ENCODE measurements at regions not wholly inside any gene's neighbourhood (a gene's known extent, or its start where the extent isn't known, plus 50 kb on each side); places are given as distances from the start of the nearest gene placed in this dataset.

GRCh38 chr17:55655777-55656176, 66.9 kb downstream of the TMEM100 start:
- Histone ChIP-seq H3K36me3 (ENCODE audit: insufficient read depth, low read length) (no peaks in the 10 kb centered on the region), H3K4me1 (ENCODE audit: insufficient read depth, low read length) (no peaks in the 10 kb centered on the region), H3K27ac (ENCODE audit: low read depth, low read length) (no peak overlapping the region), H3K9me3 (ENCODE audit: low read length) (no peaks in the 10 kb centered on the region), H3K4me3 (ENCODE audit: low read length) (no peak overlapping the region), H3K27me3 (ENCODE audit: insufficient read depth, low read length, poor library complexity, severe bottlenecking) (no peaks in the 10 kb centered on the region)
- Mint-ChIP-seq H3K36me3 (no peaks in the 10 kb centered on the region), H3K9me3 (no peaks in the 10 kb centered on the region), H3K27me3 (peaks cover 5 to 6% of the 10 kb centered on the region in 2 donors), H3K4me1 (no peaks in the 10 kb centered on the region), H3K27ac (no peak overlapping the region), H3K4me3 (no peak overlapping the region)
- ChIA-PET CTCF (no interaction called here), POLR2A (no interaction called here)
- DNase-seq, result no peak

GRCh38 chr17:55654821-55655220, 67.8 kb downstream of the TMEM100 start:
- H3K27ac Mint-ChIP-seq, result peak overlapping the region in 1 of 8 donors; percentile 21
- H3K27ac ChIP-seq (ENCODE audit: low read depth, low read length), result no peak overlapping the region
- H3K4me1 ChIP-seq (ENCODE audit: insufficient read depth, low read length), result no peaks in the 10 kb centered on the region
- H3K36me3 ChIP-seq (ENCODE audit: insufficient read depth, low read length), result no peaks in the 10 kb centered on the region
- CTCF ChIA-PET, result no interaction called here
- H3K4me3 Mint-ChIP-seq, result no peak overlapping the region
- H3K27me3 ChIP-seq (ENCODE audit: insufficient read depth, low read length, poor library complexity, severe bottlenecking), result no peaks in the 10 kb centered on the region
- POLR2A ChIA-PET, result no interaction called here
- DNase-seq, result no peak
- H3K9me3 ChIP-seq (ENCODE audit: low read length), result no peaks in the 10 kb centered on the region
- H3K4me3 ChIP-seq (ENCODE audit: low read length), result no peak overlapping the region
- no peaks in the 10 kb centered on the region for H3K36me3 Mint-ChIP-seq
- H3K4me1 Mint-ChIP-seq, result no peaks in the 10 kb centered on the region
- H3K27me3 Mint-ChIP-seq, result peaks cover 6 to 8% of the 10 kb centered on the region in 2 donors
- no peaks in the 10 kb centered on the region for H3K9me3 Mint-ChIP-seq

GRCh38 chr17:55654022-55654421, 68.6 kb downstream of the TMEM100 start:
- POLR2A ChIA-PET, result no interaction called here
- H3K4me3 ChIP-seq (ENCODE audit: low read length), result no peak overlapping the region
- no peak overlapping the region for H3K4me3 Mint-ChIP-seq
- H3K27me3 Mint-ChIP-seq, result peaks cover 8 to 14% of the 10 kb centered on the region in 2 donors
- no peaks in the 10 kb centered on the region for H3K27me3 ChIP-seq (ENCODE audit: insufficient read depth, low read length, poor library complexity, severe bottlenecking)
- H3K36me3 Mint-ChIP-seq, result no peaks in the 10 kb centered on the region
- no peaks in the 10 kb centered on the region for H3K36me3 ChIP-seq (ENCODE audit: insufficient read depth, low read length)
- CTCF ChIA-PET, result no interaction called here
- no peaks in the 10 kb centered on the region for H3K9me3 ChIP-seq (ENCODE audit: low read length)
- no peak overlapping the region for H3K27ac Mint-ChIP-seq
- no peaks in the 10 kb centered on the region for H3K4me1 ChIP-seq (ENCODE audit: insufficient read depth, low read length)
- H3K4me1 Mint-ChIP-seq, result no peaks in the 10 kb centered on the region
- no peaks in the 10 kb centered on the region for H3K9me3 Mint-ChIP-seq
- no peak for DNase-seq
- H3K27ac ChIP-seq (ENCODE audit: low read depth, low read length), result no peak overlapping the region

GRCh38 chr17:55652825-55653224, 69.8 kb downstream of the TMEM100 start:
- Mint-ChIP-seq H3K27me3 (peaks cover 8 to 15% of the 10 kb centered on the region in 2 donors), H3K36me3 (no peaks in the 10 kb centered on the region), H3K4me3 (no peak overlapping the region), H3K9me3 (no peaks in the 10 kb centered on the region), H3K4me1 (no peaks in the 10 kb centered on the region), H3K27ac (no peak overlapping the region)
- no peak for DNase-seq
- Histone ChIP-seq H3K4me3 (ENCODE audit: low read length) (no peak overlapping the region), H3K27me3 (ENCODE audit: insufficient read depth, low read length, poor library complexity, severe bottlenecking) (no peaks in the 10 kb centered on the region), H3K4me1 (ENCODE audit: insufficient read depth, low read length) (no peaks in the 10 kb centered on the region), H3K27ac (ENCODE audit: low read depth, low read length) (no peak overlapping the region), H3K36me3 (ENCODE audit: insufficient read depth, low read length) (no peaks in the 10 kb centered on the region), H3K9me3 (ENCODE audit: low read length) (no peaks in the 10 kb centered on the region)
- ChIA-PET CTCF (no interaction called here), POLR2A (no interaction called here)

- no peaks in the 10 kb centered on the region for H3K9me3 ChIP-seq (ENCODE audit: low read length)
- H3K9me3 Mint-ChIP-seq, result no peaks in the 10 kb centered on the region
- no peak overlapping the region for H3K27ac Mint-ChIP-seq
- no peak overlapping the region for H3K27ac ChIP-seq (ENCODE audit: low read depth, low read length)
- H3K36me3 ChIP-seq (ENCODE audit: insufficient read depth, low read length), result no peaks in the 10 kb centered on the region
- no peaks in the 10 kb centered on the region for H3K36me3 Mint-ChIP-seq
- peaks cover 8 to 18% of the 10 kb centered on the region in 2 donors for H3K27me3 Mint-ChIP-seq
- H3K4me3 Mint-ChIP-seq, result no peak overlapping the region
- H3K4me1 Mint-ChIP-seq, result no peaks in the 10 kb centered on the region
- no peaks in the 10 kb centered on the region for H3K4me1 ChIP-seq (ENCODE audit: insufficient read depth, low read length)
- POLR2A ChIA-PET, result no interaction called here
- no peaks in the 10 kb centered on the region for H3K27me3 ChIP-seq (ENCODE audit: insufficient read depth, low read length, poor library complexity, severe bottlenecking)
- no peak for DNase-seq
- CTCF ChIA-PET, result no interaction called here
- H3K4me3 ChIP-seq (ENCODE audit: low read length), result no peak overlapping the region
Measured at GRCh38 chr17:55652114-55652823, 70.4 kb downstream of the TMEM100 start.

- Mint-ChIP-seq H3K27me3 (peaks cover 11 to 19% of the 10 kb centered on the region in 2 donors), H3K4me1 (no peaks in the 10 kb centered on the region), H3K4me3 (no peak overlapping the region), H3K27ac (no peak overlapping the region), H3K9me3 (no peaks in the 10 kb centered on the region), H3K36me3 (no peaks in the 10 kb centered on the region)
- Histone ChIP-seq H3K27ac (ENCODE audit: low read depth, low read length) (no peak overlapping the region), H3K4me1 (ENCODE audit: insufficient read depth, low read length) (no peaks in the 10 kb centered on the region), H3K4me3 (ENCODE audit: low read length) (no peak overlapping the region), H3K27me3 (ENCODE audit: insufficient read depth, low read length, poor library complexity, severe bottlenecking) (no peaks in the 10 kb centered on the region), H3K36me3 (ENCODE audit: insufficient read depth, low read length) (no peaks in the 10 kb centered on the region), H3K9me3 (ENCODE audit: low read length) (no peaks in the 10 kb centered on the region)
- CTCF ChIA-PET, result no interaction called here
- DNase-seq, result no peak
- POLR2A ChIA-PET, result no interaction called here
Measured at GRCh38 chr17:55649957-55650597, 72.6 kb downstream of the TMEM100 start.

- Mint-ChIP-seq H3K27ac (no peak overlapping the region), H3K36me3 (no peaks in the 10 kb centered on the region), H3K4me3 (no peak overlapping the region), H3K9me3 (no peaks in the 10 kb centered on the region), H3K4me1 (no peaks in the 10 kb centered on the region), H3K27me3 (peaks cover 11 to 31% of the 10 kb centered on the region in 2 donors)
- Histone ChIP-seq H3K27me3 (ENCODE audit: insufficient read depth, low read length, poor library complexity, severe bottlenecking) (no peaks in the 10 kb centered on the region), H3K36me3 (ENCODE audit: insufficient read depth, low read length) (no peaks in the 10 kb centered on the region), H3K4me1 (ENCODE audit: insufficient read depth, low read length) (no peaks in the 10 kb centered on the region), H3K4me3 (ENCODE audit: low read length) (no peak overlapping the region), H3K9me3 (ENCODE audit: low read length) (no peaks in the 10 kb centered on the region), H3K27ac (ENCODE audit: low read depth, low read length) (no peak overlapping the region)
- no peak for DNase-seq
- ChIA-PET CTCF (no interaction called here), POLR2A (no interaction called here)
Measured at GRCh38 chr17:55648086-55648485, 74.6 kb downstream of the TMEM100 start.

GRCh38 chr17:55645361-55645760, 77.3 kb downstream of the TMEM100 start:
- H3K27me3 Mint-ChIP-seq, result peaks cover 14 to 38% of the 10 kb centered on the region in 2 donors
- H3K4me1 Mint-ChIP-seq, result no peaks in the 10 kb centered on the region
- H3K9me3 Mint-ChIP-seq, result no peaks in the 10 kb centered on the region
- ChIA-PET POLR2A (no interaction called here), CTCF (no interaction called here)
- no peaks in the 10 kb centered on the region for H3K36me3 Mint-ChIP-seq
- H3K27ac ChIP-seq (ENCODE audit: low read depth, low read length), result no peak overlapping the region
- H3K4me3 ChIP-seq (ENCODE audit: low read length), result no peak overlapping the region
- H3K9me3 ChIP-seq (ENCODE audit: low read length), result no peaks in the 10 kb centered on the region
- H3K27ac Mint-ChIP-seq, result no peak overlapping the region
- no peaks in the 10 kb centered on the region for H3K27me3 ChIP-seq (ENCODE audit: insufficient read depth, low read length, poor library complexity, severe bottlenecking)
- H3K4me3 Mint-ChIP-seq, result no peak overlapping the region
- DNase-seq, result no peak
- no peaks in the 10 kb centered on the region for H3K4me1 ChIP-seq (ENCODE audit: insufficient read depth, low read length)
- H3K36me3 ChIP-seq (ENCODE audit: insufficient read depth, low read length), result no peaks in the 10 kb centered on the region
